Activated CD8-positive, alpha-beta memory T cell treated with anti-CD3 and anti-CD28 coated beads for 1 hour (primary cell): ENCODE measurements at regions not wholly inside any gene's neighbourhood (a gene's known extent, or its start where the extent isn't known, plus 50 kb on each side); places are given as distances from the start of the nearest gene placed in this dataset.

Experiments
- DNase-seq, 2 donors: peaks; one replicate each; pipeline ENCODE4 v3.0.0-alpha.2; 2020; ENCODE audit warnings: low read depth in 1 of 2; ENCODE audit errors: extremely low read depth in 1 of 2

DNA sequence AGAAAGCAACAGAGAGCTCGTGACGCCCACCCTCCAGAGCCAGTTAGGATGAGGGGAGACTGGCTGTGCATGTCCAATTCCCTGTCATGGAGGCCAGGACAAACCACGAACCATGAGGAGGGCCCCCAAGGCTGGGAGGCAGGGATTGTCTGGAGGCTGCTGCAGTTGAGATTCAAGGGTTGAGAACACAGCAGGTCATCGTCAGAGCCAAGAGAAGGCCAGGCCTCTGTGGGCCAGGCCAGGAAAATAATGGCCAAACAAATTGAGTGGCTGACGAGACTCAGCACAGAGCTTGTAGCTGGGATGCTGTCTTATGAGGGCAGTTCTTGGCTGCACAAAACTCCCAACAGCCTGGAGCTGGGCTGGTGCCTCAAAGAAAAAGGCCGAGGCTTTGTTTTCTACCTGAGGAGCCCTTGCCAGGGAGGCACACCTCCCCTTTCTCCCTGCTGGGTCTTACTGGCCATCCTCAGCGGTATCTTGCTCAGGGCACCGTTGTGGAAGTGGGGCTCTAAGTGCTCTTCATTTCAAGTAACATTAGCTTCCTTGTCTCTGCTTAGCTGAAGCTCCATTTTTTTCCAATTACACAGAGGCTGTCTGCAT, 665.9 kb downstream of the BCL11B start:
- DNase-seq = no peak

DNA sequence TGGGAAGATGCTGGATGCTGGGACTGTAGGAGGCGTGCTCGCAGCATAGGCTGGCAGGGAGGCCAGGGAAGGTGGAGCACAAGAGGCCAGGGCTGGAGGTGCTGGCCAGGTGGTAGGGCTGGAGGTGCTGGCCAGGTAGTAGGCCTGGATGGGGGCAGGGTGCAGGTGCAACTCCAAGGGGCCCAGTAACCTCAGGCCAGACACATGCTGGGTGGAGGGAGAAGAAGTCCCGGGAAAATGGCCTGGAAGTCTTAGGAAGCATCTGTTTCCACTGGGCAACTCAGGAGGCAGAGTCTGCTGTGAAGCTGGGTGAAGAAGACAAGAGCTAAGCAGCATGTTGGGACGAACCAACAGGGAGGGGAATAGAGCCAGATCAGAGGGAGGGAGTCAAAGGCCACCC, 665.2 kb downstream of the BCL11B start:
- no peak for DNase-seq

DNA sequence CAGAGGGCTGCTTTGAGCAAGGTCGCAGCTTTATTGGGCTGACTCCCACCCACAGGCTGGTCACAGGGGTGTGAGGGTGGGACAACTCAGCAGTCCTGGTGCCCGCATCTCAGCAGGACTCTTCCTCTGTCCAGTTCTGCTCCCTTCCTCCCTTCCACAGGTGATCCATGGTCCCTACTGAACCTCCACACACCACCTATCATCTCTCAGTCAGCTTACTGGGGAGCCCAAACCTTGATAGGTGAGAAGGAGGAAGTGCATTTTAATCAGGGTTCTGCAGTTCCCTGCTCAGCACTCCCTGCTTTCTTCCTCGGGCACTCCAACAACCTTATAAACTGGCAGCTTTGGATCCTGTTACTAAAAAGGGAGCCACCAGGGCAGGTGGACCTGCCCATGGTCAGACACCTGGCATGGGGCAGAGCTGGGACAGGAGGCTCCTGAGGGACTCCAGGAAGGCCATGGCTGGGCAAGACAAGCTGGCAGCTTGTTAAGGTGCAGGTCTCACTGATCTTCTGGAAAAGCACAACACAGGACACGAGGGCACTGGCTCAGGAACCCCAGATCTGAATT, 664.6 kb downstream of the BCL11B start:
- no peak for DNase-seq

DNA sequence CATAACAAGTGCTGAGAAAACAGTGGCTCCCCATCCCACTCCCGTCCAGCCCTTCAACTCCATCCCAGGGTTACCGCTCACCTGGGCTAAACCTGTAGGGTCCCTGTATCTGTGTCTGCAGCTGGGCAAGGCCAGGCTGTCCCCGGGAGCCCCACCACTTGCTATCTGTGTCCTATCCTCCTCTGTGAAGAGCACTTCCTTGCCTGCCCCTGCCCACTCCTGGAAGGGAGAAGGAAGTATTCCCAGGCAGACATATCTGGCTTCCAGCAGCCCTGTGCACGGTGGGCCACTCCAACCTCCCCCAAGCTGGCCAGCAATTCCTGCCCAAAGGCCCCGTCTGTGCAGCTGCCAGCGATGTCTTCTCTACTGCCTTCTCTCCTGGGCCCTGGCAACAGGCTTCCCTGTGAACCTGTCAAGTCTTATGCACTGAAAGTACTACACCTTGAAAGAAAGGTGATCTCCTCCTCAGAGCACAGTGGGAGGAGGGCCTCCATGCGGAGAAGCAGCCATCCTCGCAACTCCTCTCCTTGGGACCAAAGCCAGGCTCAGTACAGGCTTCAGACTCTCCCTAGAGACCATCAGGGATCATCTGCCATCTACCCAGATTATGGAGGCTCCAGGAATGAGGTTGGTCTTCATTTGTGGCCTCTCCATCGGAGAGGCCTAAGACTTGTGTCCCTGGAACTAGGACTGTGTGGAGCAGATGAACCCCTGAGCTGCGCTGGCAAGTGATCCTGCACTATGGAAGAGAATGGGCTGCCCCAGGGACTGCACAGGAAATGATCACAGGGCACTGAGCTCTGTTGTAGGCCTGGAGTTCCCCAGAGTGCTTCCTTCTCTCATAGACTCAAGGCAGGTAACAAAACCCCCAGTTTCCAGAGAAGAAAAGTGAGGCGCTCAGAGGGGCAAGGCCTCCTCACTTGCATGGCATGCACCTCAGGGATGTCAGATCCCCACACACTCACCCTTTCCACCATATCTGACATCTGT, 663.6 kb downstream of the BCL11B start:
- no peak for DNase-seq

DNA sequence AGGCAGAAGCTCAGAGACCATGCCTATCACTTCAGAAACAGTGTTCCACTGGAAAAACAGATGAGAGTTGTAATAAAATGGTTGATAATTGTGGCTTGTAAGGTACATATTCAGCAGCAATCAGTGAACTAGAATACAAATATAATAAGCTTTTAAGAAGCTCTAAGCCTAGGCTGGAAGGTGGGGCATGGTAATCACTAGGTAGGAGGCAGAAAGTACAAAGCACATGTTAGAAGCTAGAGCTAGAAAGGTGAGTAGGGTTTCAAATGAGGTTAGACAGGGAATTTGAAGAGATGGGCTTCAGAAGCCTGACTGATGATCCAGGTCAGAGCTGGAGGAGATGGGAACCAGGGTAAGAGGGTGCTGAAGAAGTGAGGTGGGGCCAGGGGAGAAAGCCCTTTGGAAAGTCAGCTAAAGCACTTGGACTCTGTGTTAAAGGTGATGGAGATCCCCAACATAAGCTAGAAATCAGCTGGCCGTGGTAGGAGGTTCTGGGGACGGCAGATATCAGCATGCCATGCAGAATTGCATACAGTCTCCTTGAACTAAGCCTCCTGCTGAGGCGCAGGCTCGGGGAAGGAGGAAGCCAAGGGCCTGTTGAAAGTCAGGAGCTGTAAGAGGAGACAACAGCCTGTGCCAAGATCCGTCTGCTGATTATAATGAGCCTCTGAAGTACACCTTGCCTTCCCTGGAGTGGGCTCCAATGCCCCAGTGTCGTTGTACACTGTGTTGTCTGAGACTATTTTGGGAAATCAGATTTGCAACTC, 659.4 kb downstream of the BCL11B start:
- no peak for DNase-seq

DNA sequence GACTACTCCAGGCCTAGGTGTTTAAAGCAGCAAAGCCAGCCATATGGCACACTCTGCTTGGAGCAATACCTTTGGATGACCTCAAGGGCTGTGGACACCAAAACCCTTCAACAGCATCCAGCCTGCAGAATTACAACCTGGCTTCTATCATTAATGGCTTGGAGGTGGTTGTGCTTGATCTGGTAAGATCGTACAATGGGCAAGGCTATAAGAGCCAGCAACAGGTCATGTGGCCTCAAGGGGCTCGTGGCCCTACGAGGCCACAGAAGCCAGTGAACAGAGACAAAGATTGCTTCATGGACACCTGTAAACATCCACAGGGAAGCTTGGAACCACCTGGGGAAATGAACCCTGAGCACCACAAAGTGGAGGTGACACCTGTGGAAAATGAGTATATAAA, 657.3 kb downstream of the BCL11B start:
- no peak for DNase-seq

DNA sequence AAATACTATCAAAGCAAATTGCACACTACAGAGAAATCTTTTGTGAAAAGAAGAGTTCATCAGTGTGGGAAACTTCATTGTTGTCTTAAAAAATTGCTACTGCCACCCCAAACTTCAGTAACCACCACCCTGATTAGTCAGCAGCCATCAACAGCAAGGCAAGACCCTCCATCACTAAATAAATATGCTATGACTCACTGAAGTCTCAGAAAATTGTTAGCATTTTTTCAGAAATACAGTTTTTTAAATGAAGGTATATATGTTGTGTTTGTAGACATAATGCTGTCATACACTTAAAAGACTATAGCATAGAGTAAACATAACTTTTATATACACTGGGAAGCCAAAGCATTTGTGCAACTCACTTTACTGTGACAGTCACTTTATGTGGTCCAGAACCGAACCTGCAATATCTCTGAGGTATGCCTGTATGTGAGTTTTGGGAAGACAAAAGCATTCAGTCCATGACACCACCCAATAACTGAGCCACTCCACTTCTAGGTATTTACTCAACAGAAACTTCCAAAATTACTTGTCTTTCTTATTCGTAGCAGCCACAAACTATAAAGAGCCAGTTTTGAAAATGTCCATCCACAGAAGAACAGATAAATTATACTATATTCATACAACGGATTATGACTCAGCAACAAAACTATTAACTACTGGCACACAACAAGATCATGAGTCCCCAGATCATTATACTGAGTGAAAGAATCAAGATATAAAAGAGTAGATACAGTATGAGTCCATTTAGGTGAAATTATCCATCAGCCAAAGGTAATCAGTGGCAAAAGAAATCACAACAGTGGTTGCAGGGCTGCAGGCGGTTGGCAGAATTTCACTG, 649.6 kb downstream of the BCL11B start:
- DNase-seq = no peak

DNA sequence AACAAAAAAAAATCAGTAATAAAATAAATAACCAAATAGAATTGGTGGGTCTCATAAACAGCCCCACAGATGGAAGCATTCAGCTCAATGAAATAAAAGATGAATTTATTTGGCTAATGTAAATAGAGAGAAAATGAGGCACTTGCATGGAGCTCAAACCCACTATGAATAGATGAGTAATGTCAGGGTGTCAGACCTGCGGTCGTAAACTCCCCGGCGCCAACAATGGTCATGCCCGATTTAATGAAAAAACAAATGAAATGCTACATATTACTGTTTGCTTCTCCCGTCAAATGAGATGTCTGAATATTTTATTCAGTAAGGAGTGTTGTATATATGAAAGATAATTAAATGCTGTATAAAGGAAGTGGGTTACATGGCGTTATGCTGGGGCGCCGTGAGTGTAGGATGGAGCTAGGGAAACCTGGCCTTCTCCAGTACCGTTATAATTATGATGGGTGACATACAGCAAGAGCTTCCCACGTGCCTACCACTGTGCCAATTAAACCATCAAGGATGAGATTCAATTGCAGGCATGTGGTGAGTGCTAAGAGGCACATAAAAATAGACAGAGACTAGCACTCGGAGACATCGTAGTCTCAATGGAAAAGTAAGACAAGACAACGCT, 648.1 kb downstream of the BCL11B start:
- DNase-seq = no peak

DNA sequence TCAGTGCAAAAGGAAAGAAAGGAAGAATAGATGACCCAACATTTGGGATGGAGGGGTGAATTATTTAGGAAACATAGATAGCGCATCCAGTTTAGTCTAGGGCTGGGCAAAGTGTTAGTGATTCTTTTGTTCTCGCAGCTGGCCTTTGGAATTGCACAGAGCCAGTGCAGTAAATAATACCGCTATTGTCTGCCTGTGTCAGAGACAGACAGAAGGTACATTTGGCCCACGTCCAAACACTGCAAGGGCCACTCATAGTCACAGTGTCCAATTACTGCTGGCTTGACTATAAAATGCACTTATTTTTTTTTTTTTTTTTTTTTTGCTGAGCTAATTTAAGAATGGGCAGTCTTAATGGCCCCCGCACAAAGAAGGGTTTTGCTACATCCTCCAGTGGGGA, 638.6 kb downstream of the BCL11B start:
- DNase-seq = no peak

DNA sequence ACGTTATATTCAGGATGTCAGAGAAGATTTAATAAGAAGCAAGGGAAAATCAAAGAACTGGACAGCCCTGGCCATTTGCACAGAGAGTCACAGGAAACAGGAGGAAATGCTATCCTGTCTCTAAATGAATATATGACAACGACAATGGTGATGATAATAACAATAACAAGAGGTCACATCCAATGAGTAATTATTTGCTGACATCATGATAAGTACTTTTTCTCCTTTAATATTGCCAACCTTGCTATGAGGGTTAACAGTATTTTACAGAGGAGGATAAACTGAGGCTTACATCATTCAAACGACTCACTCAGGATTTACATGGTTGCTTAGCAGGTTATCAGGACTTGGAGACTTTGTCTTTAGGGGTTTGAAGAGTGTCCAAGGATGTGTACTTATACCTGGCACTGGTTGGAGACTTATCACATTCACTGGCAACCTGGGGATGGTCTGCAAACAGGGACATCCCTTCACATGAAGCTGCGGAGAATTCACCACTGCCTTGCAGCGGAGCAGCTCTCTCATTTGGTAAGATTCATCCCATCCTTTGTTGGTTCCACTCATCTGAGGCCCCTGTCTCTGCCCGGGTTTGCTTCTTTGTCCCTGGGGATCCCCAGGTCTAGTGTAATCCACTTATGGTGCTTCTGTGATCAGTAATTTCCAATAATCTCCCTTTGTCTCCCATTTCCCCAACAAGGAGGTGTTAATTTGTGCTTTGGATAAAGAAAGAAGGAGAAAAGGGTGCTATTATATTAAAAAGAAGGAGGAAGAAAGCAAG, 637.8 kb downstream of the BCL11B start:
- no peak for DNase-seq

DNA sequence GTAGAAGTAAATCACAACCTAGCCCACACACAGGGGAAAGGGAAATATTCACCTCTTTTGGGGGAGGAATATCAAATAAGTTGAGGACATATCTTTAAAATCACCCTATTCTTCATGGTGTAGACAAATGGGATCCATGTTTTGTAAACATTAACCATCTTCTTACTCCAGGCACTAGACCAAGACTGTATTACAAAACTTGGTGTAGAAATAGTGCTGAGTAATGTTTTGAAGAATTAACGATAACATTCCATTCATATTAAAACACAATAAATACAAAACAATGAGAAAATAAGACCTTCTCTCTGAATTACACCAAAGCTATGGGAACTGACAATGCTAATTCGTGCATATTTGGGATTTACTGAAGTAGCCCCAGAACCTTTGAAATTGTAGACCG, 633.6 kb downstream of the BCL11B start:
- DNase-seq = no peak

DNA sequence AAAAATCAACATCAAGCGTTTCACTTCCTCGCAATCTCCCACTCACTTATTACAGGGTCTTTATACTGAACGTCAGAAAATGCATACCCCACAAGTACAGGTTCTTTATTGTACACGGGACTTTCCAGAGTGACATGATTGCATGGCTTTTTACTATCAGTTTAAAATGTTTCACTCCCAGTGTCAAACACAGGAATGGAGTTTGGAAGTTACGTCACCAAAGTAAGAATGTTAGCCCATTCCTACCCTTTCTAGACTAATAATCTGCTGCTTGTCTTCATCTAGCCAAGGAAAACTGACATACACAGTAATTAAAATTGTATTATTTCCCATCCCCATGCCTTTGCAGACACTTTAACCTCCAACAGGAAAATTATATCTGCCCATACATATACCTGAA, 624.2 kb downstream of the BCL11B start:
- no peak for DNase-seq

DNA sequence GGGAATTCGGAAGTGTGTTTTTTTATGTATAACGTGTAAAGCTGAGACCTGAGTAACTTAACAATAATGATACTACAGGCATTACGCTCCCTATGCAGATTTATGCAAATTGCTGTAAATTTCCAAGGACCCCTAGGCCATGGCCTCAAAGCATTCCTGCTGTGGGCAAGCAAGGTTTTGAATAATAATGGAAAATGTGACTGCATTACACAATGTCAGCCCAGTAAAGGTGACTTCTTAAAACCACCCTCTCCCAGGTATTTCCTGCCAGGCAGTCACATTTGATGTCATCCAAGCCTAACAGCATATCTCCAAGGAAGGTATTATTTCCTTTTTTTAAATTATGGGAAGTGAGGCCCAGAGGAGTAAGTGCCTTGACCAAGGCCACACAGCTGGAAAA, 621.0 kb downstream of the BCL11B start:
- DNase-seq = no peak

DNA sequence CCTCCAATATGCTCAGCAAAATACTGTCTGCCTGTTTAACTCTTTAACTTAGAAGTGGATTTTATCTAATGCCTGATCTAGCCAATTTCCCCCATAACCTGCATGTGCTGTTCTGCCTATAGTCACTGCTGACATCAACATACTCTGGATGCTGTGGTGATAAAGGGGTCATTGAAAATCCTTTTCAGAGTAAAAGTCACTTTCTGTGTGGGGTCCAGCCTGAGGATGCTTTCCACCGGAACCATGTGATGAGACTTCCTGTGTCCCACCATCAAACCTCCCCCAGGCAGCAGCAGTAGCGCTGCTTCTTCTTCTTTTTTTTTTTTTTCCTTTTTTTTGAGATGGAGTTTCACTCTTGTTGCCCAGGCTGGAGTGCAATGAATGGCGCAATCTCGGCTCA, 607.0 kb downstream of the BCL11B start:
- no peak for DNase-seq

DNA sequence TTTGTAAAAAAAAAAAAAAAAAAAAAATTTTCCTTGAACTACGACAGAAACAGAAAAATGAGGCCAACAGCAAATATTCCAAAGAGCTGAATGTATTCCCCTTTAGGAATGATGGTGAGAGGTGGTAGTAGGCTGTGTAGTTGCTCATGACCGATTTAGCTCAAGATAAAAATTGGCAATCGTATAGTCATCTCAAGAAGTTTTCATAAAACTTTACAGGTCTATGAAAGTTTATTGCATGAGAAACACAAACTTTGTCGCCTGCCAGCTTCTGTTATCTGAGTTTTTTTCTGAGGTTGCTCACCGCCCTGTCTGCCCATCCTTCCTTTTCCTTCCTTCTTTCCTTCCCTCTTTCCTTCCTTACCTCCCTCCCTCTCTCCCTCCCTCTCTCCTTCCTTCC, 605.5 kb downstream of the BCL11B start:
- DNase-seq = no peak

DNA sequence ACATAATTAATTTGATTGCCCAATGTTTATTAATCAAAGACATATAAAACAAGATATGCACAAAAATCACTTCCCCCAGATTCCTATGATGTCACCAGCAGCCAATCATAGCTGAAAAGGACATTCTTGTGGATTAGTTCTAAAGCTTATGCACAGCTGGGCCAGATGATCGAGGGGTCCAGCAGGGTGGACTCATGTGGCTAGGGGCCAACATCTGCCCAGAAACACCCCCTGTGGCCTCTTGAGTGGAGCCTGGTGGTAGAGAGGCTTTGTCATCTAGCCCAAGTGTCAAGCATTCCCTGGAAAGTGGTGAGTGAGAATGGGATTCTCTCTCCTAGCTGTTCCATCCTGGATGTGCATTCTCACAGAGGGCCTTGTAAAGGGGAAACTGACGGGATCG, 590.0 kb downstream of the BCL11B start:
- no peak for DNase-seq

DNA sequence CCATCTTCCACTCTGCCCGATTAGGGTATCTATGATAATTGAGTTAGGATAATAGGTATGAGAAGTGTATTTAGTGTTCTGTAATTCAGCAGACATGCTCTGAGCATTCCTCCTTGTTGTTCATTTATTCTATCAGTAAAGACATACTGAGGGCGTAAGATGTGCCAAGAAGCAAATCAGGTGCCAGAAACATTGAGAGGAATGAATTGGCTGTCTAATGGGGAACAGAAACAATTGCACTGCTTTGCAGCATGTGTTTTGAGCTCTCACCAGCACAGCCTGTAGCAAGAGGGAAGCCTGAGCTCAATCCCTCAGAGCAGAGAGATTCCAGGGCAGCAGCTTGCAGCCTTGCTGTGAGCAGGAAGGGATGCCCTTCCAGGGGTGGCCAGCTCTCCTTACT, 589.3 kb downstream of the BCL11B start:
- DNase-seq = no peak

DNA sequence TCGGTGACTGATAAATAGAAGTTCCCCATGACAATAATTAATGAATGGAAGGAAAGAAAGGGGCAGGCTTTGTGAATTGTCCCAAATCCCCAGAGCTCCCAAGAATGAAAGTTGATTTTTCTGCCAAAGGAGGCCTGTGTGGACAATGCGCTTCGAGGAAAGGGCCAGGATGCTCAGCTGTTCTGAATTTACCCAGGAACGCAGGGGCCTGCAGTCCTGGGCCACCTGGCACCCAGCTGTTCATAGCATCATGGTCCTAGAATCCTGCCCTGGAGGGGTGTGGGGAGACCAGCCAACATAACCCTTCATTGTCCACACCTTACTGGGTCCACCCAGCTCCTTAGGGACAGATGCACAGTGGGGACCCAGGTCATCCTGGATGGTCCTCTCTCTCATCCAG, 587.5 kb downstream of the BCL11B start:
- no peak for DNase-seq

DNA sequence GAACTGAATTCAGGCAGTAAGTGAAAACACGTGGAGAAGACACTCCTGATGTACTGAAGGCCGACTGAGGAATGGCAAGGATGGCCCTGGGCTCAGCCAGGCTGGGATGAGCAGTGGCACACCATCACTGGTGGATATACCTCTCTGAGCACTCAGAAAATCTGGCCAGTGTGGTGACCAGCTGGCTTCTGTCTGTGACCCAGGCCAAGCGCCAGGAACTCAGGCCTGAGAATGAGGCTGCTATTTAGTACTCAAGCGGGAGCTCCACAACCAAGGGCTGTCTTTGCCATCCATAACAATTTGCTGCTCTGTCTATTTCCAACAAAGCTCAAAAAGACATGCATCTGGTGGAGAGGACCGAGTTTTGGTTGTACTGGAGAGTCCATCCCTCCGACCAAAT, 586.3 kb downstream of the BCL11B start:
- DNase-seq = no peak
